ENCODE measurements at regions not wholly inside any gene's neighbourhood (a gene's known extent, or its start where the extent isn't known, plus 50 kb on each side); places are given as distances from the start of the nearest gene placed in this dataset.
"Not testable (repeated sequence)": the region's sequence is repeated elsewhere in the genome, so short reads cannot be mapped to it uniquely, and the experiment has no call there.

GRCh38 chr7:121560267-121560990 is 164.3 kb upstream of the FAM3C start:
- DNase-seq, result no peak

GRCh38 chr7:121558288-121558687 is 162.2 kb upstream of the FAM3C start:
- DNase-seq, result no peak

- no peak for DNase-seq
Measured at GRCh38 chr7:121557034-121557892, 161.2 kb upstream of the FAM3C start.

GRCh38 chr7:121555558-121555957 is 159.4 kb upstream of the FAM3C start:
- DNase-seq, result no peak

DNA sequence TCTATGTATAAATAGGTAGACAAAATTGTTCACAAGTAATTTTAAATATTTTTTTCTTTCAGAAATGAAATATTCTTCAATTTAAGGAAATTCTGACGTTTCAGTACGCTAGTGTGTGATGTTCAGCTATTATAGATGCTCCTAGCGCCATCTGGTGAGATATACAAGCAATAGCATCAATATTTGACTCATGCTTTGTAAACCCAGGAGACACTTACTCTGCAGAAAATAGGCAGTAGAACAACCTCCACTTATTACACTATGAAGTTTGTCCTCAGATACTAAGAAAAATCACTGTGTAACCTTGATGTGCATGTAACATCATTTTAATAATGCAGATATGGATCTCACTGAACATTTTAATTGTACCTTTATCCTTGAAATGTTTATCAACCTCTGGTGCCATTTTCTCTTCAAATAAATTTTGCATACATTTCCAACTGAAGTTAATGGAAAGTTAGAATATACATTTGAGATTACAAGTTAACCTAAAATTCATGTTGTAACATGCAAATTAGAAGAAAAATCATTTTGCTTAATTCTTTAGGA is 151.5 kb upstream of the FAM3C start:
- DNase-seq, result no peak

GRCh38 chr7:121546632-121547543 is 150.8 kb upstream of the FAM3C start:
- DNase-seq, result no peak

DNA sequence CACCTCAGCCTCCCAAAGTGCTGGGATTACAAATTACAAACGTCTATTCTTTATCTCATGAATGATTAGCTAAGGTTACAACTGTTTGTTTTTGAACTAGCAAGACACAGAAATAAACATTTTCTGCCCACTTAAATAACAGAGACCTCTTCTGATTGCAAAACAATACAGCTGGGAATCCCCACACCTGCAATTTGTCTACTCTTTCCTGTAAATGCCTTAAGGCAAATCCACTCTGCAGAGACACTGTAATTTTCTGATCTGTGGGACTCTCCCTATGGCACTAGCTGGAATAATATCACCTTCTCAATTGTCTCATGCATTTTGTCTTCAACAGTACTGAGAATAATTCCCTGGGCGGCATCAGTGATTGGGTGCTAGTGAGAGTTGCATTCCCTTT is 149.3 kb upstream of the FAM3C start:
- no peak for DNase-seq

DNA sequence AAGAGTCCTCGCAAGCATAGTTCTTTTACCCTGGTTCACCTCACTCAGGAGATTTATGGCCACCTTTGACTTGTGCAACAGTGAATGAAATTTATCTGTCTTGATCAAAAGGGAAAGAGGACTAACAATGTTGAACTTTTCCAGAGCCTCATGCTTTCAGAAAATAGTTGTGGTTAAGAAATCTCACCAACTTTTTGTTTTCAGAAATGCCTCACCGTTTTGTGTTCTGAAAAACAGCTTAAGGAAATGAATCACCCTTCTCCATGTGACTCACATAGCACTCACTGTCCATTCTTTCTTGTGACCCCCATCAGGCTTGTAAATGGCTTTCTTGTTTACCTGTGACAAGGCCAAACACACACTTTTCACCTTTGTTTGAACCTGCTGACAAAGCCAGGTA is 148.6 kb upstream of the FAM3C start:
- DNase-seq, result no peak

GRCh38 chr7:121544238-121544637 is 148.1 kb upstream of the FAM3C start:
- DNase-seq, result no peak

GRCh38 chr7:121541457-121541856 is 145.3 kb upstream of the FAM3C start:
- DNase-seq, result no peak

DNA sequence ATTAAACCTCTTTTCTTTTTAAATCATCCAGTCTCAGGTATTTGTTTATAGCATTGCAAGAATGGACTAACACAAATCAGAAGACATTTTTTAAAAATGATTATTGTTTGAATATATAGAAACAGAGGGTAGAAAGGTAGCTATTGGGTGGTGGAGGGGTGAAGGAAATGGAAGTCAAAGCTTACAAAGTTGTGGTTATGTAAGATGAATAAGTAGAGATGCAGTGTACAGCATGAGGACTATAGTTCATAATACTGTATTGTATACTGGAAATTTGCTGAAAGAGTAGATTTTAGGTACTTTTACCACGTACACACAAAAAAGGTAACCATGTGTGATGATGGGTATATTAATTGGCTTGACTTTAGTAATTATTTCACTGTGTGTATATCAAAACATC is 144.0 kb upstream of the FAM3C start:
- DNase-seq, result no peak

DNA sequence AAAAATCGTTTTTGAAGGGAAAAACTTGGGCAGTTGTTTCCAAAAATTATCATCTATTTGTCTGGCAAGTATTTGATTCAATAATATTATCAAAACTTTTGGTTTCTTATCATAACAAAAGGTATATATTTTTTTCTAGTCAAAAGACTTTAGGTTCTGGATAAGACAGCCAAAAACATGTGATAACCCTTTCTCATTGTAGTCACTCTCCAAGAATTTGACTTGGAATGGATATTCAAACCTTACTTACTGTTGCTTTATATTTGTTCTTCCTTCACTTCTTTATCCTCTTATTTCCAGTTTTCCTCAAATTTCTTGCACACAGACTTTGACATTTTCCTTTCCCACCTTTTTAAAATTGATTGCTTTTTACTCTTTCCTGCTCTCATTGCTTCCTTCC is 140.9 kb upstream of the FAM3C start:
- DNase-seq, result no peak

DNA sequence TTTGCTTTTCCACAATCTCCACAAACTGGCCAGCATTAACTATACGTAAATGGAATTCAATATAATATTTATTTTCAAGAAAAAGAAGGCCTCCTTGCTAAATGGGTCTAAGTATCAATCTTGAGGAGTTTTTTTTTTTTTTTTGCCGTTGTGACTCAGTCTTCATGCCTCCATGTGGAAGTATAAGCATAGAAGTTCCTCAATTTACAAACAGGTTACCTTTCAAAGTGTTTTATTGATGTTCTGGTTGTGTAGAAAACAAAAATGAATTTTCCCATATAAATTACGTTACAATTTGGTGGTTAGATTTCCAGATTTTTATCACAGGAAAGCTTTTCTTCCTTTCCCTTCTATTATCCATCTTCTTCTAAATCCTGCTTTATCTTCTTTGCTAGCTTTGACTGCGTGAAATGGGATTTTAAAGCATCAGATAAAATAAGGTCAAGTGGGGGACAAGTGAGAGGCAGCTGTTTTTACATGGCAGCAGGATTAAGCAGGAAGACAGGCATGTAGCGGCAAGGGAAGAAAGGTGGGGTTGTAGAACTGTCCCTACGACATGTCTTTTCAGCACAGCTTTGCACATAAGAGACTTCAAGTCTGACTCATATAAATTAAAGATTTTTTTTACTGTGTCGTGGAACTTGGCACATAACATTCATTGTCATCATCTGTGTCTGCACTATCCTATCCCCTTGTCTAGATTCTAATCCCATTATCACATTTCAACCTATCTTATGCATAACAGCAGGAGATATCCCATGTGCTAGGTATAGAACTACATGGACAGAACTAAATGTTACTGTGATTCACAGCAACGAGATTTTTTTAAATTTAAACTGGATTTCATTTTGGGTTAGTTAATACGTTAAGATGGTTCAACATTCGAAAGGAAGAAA is 135.3 kb upstream of the FAM3C start:
- DNase-seq, result no peak

- DNase-seq, result peak; percentile 56
Measured at GRCh38 chr7:121530227-121531174, 134.4 kb upstream of the FAM3C start.

DNA sequence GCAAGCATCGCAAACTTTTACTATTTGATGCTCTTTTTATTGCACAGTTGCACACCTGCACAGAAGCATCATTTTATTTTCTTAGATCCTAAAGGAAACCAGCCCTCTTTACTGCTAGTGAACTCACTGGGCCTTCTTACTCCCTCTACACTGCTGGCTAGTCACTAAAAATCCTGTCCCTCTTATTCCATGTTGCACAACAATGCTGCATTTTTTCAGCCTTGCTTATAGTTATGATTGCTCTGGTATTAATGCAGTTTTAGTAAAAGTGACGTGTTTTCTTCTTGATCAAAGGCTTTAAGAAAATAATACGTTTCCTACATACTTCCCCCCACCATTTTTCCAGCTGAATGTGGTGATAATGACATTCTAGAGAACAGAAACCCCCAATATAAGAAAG is 132.9 kb upstream of the FAM3C start:
- DNase-seq, result no peak

GRCh38 chr7:121526210-121526609 is 130.1 kb upstream of the FAM3C start:
- not testable (repeated sequence) for DNase-seq

GRCh38 chr7:121525155-121525819 is 129.2 kb upstream of the FAM3C start:
- DNase-seq, result no peak

GRCh38 chr7:121521711-121522400 is 125.7 kb upstream of the FAM3C start:
- no peak for DNase-seq

DNA sequence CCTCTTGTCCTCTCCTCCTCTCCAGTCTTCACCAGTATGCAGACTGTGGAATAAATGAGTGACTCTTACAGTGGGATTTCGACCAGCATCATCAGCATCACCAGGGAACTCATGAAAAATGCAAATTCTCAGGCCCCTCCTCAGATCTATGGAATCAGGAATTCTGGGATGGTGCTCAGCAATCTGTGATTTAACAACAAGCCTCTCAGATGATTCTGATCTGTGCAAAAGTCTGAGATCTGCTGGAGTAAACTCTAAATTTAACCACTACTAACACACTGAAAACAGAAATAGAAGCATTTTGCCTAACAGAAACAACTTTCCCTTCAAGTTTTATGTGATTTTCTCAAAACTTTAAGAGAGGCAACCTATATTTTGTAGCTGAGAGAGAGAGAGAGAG is 124.8 kb upstream of the FAM3C start:
- no peak for DNase-seq

Data from CD4-positive, alpha-beta T cell treated with Interleukin-15 for 1 hour (primary cell).